ENCODE measurements at regions not wholly inside any gene's neighbourhood (a gene's known extent, or its start where the extent isn't known, plus 50 kb on each side); places are given as distances from the start of the nearest gene placed in this dataset.

- TF ChIP-seq CTCF (IDR thresholded peaks at IDR 0.05) (no peak), POLR2A (IDR thresholded peaks at IDR 0.05) (no peak)
Measured at GRCh38 chr2:8225798-8226197, 456.1 kb upstream of the ID2 start.
